ENCODE measurements at regions not wholly inside any gene's neighbourhood (a gene's known extent, or its start where the extent isn't known, plus 50 kb on each side); places are given as distances from the start of the nearest gene placed in this dataset.

DNA sequence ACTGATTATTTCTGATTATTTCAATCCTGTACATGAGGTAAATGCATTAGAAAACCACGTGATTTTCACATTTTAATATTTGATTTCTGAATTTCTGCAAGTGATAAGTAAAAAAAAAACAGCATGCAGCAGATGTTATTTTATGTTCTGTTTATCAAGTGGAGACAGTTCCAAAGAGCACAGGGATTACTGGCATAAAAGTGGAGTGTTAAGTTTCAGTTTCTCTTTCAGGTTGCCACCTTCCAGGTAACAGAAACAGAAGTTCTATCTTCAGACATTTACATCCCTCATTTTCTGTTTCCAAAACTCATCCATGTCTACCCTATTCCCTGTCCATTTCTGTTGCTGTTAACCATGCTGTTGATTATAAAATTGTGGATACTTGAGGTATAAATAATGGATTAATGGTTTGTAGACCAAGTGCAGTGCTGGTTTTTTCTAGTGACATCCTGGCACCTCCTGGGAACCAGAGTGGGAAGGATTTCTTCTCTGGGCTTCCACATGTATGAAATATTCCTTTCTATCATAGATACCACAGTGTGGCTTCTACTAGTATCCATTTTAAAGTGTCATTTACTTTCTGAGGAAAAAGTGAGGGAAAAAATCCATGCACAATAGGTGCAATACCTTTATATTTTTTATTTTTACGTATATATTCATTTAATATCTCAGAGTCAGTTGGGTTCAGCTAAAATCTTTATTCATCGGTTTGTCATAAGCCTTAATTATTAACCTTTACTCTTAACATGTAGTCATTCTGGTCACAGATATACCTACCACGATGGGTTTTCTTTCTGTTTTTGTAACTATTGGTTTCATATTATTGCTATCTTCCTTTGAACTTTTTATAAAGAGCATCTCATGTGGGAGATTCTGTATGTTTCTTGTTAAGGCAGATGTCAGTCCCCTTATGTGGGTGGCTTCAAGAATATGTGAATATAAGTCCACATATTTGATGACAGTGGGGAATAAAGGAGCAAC, 1010.0 kb downstream of the SQOR start:
- no peak for DNase-seq (ENCODE audit: low read depth)

DNA sequence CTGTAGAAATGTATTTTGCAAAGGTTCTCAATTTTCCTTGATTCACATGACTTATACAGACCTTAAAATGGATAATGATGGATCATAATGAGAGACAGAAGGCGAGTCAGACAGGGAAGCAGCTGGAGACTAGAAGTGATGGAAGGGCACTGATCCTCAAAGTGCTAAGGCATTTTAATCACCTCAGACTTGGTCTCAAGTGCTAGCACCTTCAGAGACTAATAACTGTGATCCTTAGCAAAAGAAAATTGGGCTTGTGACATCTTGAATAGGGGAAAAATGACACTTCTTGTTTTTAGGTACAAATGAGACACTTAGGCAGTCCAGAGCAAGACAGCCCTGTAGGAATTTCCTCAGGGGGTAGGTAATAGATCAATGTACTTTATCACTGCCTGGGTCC, 1011.7 kb downstream of the SQOR start:
- no peak for DNase-seq (ENCODE audit: low read depth)

DNA sequence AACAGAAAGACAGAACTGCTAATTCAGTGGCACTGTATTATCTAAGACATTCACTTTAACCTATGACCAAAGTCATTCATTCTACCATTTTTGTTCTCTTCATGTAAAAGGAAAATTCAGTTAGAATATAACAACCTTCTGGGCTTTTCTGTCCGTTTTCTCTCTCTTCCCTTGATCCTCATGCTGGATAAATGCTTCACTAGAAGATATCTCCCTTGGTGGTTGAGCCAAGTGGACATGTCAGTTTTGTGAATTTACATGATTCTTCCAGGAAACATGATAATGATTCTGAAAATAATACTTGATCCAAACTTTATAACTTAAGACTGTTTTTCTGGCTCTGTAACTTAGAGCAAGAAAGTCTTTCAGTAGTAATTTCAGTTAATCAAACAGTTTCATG, 1012.2 kb downstream of the SQOR start:
- no peak for DNase-seq (ENCODE audit: low read depth)

DNA sequence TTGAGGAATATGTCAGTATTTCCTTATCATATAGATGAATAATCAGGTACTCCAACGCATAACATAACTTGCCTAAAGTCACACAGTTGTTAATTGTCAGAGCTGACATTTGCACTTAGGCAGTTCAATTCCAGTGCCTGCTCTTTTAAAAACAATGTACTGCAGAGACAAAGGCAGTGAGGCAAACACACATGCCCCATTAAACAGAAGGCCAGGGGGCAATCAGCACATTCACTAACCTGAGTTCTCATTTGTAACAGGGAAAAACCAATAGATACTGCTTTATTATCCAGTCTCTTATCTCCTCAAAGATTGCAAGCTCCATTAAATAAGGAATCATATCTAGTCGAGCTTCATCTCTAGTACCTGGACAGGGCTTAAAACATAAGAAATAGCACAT, 1017.4 kb downstream of the SQOR start:
- DNase-seq (ENCODE audit: low read depth), result no peak

DNA sequence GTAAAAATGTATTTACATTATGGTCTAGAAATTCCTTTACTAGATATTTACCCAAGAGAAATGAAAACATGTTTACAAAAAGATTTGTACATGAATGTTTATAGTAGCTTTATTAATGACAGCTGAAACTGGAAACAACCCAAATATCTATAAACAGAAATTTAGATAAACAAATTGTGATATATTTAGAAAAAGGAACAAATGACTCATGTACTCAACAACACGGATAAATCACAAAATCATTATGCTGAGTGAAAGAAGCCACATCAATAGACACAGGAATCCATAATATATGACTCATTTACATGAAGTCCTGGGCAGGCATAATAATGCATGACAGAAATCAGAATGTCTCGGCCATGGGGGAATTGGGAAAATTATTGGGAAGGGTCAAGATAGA, 1020.2 kb downstream of the SQOR start:
- DNase-seq (ENCODE audit: low read depth), result no peak

DNA sequence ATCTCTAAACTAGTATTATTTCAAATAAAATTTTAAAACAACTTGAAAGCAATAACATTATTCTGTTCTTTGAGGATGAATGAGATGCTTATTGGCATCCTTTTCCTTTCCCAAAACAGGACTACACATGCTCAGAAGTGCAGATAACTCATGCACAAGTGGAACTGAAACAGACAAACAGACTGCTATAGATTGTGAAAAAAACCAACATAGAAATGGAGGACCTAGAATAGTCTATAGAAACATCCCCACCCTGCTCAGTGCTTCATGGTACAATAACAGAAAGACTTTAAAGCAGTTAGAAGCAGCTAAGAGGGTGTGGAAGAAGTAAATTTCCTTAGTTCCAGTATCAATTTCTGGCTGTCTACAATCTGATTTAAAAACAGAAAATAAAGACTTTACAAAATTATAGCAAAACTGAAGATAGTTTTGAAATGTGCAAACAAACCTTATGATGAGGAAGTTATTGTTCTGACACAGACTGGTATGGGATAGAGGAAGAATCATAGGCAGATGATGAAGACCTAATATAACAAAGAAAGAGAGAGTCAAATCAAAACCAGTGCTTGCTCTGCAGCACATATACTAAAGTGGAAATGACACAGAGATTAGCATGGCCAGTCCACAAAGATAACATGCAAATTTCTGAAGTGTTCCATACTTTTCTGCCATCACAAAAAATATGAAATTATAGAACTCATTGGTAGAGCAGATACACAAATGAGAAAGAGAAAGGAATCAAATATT, 1025.4 kb downstream of the SQOR start:
- no peak for DNase-seq (ENCODE audit: low read depth)

DNA sequence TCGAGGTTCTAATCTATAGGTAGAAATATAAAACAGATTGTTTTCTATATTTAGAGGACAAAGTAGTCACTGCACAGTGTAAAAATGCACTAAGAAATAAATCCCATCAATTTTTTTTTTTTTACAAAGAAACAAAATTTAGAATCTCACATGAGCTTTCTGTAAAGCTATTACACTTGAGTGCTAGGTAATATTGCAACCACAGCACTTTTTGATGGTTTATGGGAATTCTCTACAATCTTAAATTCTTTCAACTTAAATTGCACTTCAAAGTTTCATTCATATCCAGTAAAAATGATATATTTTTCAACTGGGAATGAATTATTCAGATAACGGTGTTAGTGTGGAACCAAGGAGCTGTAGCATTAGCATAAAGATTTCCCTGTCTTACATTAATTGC, 1035.4 kb downstream of the SQOR start:
- DNase-seq (ENCODE audit: low read depth), result no peak

DNA sequence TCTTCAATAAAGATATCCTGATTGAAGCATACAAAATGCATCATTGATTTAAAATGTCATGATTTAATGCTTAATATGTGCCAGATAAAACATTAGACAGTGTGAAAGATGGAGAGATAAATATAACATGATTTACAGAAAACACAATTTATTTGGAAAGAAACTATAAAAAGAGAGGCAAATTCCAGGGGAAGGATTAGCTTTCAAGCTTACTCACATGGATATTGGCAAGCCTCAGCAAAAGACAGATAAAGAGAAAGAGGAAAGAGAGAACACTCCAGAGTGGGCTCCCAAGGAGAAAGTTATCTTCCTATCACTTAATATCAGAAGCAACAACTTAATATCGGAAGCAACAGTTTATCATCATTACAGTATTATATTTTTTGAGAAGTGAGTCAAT, 1036.5 kb downstream of the SQOR start:
- DNase-seq (ENCODE audit: low read depth), result no peak

DNA sequence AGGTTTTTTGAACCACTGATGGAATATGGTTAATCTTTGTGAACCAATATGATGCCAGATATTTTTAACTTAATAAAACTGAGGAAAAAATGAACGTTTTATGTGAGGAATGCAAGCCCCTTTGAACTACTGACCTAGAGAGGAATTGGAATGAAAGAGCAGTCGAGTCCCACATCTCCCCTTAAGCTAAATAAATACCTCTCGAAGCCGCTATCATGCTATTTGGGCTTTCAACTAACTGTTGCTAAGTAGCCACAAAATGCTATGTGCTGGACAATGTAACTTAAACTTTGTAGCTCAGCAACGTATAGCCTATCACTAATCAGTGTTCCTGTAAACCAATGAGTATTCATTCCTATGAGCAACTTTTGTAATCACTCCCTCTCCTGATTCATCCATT, 1037.2 kb downstream of the SQOR start:
- no peak for DNase-seq (ENCODE audit: low read depth)

DNA sequence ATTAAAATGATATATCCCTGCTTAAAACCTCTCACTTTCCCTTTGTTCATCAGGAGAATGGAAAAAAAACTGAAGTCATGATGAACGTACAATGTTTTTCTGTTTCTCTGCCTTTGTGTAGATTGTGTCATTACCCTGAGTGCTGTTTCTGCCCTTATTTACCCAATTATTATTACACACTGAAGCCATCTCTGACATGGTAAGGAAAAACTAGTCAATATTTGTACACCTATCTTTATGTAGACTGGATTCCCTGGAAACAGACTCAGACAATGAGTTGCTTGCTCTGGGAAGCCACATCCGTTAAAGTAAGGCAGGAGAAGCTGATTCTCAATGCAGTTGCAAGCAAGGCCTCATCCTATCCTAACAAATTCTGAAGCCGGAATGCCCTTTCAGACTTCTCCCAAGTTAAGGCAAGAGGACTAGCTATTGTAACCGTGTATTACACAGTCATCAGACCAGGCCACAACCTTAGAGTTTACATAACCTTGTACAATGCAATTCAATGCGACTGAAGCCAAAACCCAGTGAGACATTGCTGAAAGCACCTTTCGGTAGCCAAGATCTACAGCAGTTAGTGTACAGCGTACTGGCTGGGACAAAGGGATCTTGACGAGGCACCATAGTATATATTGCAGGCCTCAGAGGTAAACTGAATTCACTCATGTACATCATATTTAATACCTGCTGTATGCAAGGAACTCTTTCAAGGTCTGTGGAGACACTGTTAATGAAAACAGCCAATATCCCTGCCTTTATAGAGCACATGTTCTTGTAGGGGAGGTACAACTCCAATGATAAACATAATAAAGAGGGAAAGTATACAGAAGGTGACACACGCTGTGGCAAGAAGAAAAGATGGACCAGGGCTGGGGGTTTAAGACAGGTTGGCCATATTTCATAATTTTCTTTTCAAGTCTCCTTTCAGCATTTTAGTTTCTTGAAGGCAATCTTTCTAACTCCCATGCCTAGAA, 1040.8 kb upstream of the SEMA6D start:
- DNase-seq (ENCODE audit: low read depth), result no peak

DNA sequence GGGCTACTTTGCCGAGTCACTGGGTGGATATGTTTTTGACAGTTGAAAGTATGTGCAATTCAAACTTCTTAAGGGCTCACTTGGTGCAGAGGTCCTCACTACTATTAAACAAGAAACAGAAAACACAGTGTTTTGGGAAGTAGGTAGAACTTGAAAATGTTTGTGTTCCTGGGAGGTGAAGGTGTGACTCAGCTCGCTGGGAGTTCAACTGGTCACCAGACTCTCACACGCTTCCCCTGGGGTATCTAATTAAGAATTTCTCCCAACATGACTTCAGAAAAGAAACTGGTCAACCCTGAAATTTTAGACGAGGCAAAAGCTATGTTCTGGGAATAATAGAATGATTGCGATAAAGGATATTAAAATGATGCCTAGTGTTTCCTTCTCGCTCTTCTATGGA, 1039.8 kb upstream of the SEMA6D start:
- no peak for DNase-seq (ENCODE audit: low read depth)

DNA sequence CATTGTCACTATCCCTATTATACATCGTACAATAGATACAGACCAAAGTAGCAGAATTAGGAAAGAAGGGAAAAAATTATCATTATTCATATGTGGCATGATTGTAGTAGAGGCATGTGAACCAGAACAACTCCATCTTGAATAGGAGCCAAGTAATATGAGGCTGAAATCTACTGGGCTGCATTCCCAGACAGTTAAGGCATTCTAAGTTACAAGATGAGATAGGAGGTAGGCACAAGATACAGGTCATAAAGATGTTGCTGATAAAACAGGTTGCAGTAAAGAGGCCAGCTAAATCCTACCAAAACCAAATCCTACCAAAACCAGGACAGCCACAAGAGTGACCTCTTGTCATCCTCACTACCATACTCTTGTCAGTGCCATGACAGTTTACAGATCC, 1035.4 kb upstream of the SEMA6D start:
- no peak for DNase-seq (ENCODE audit: low read depth)

DNA sequence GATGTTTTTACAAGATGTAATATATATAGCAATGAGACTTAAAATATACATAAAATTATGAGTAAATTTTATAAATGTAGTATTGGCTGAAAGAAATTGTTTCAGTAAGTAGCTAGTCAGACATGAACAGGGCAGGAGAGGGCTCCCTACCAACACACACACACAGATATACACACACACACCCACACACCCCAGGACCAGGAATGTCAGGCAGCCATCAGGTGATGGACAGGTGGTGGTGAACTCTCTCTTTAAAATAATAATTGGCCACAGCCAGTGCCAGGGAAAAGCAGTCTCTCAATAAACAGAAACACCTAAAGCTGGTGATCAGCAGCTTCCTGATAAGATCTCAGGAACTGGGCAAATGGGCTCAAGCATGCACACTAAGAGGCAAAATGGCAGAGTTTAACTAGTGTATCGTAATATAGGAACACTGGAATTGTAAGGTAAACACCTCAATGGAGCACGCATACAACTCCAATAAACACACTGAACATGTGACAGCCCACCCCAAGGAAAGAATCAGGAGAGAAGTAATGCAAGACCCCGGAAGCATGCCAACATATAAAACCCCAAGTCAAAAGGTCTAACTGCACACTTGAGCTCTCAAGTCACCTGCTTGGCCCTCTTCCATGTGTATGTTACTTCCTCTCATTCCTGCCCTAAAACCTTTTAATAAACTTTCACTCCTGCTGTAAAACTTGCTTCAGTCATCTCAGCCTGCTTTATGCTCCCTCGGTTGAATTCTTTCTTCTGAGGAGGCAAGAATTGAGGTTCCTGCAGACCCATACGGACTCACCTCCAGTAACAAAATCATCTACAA, 1034.1 kb upstream of the SEMA6D start:
- DNase-seq (ENCODE audit: low read depth), result no peak

DNA sequence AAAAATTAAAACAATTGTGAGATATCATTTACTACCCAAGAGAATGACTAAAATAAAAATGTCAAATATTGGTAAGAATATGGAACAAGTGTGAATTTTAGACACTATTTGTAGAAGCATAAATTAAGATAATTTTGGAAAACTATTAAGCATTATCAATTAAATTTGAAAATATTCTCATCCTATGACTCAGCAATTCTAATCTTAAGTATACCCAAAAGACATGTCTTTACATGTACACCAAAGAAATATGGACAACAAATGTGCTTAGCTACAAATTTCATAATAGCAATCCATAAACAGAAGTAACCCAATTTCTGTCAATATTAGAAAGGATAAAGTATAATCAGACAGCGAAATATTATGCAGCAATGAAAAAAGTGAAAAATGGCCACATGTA, 1032.2 kb upstream of the SEMA6D start:
- DNase-seq (ENCODE audit: low read depth), result no peak

DNA sequence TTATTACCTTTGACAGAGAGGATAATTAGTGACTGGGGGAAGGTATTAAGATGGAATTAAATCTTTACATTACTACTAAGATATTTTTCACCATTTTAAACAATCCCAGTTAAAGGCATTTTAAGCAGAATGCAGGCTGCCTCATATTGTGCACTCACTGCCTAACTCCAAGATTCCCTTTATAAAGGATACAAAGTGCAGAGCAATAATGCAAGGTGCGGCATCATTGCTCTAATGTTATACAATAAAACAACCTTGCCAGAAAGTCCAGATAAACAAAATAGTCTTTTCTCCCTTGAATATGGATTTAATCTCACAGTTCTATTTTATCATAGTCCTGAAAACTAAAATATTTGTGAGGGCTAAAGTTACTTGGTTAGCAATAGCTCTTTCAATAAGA, 1031.6 kb upstream of the SEMA6D start:
- no peak for DNase-seq (ENCODE audit: low read depth)

DNA sequence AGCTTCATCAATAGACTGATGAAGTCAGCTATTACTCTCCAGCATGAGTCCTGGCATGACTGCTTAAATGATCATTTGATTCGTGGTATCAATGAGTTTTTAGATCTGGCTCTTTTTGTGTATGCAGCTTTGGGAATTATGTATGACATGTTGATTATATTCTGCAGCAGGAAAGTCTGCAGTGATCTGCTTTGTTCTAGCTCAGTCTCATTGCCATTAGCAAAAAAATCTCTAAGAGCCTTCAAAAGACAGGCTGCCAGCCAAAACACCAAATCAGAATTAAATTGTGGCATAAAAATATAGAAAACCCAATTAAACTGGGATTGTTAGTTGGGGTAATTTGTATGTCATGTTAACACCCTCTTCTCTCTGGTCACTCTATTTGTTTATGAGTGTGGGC, 1021.0 kb upstream of the SEMA6D start:
- DNase-seq (ENCODE audit: low read depth), result no peak

DNA sequence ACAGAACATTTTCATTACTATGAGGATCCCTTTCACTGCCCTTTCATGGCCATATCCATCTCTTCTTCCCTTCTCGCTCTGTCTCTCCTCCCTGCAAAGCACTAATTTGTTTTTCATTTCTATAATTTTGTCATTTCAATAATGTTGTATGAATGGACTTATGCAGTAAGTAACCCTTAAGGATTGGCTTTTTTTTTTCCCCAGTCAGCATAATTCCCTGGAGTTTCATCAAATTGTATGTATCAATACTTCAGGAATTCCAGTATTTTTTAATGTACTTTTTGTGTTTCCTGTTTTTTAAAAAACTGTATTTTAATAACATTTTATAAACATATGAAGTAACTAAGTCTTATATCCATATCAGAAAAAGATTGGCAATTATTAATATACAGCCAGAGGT, 1016.0 kb upstream of the SEMA6D start:
- DNase-seq (ENCODE audit: low read depth), result no peak

DNA sequence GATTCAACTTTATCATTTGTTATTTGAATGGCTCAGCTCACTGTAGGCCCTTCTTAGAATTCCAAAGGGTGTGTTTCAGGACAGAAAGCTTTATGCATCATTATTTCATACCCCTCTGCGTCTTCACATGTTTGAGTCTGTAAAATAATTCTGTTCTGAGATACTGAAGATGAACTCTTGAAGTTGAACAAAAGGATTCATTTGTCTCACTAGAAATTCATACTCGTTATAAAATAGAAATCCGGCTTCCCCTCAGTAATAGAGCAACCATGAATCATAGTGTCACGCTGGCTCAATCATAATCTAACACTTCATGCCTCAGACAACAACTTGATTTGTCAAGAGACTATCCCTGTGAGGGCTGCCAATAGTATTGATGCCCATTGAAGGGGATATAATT, 1015.4 kb upstream of the SEMA6D start:
- DNase-seq (ENCODE audit: low read depth), result no peak

DNA sequence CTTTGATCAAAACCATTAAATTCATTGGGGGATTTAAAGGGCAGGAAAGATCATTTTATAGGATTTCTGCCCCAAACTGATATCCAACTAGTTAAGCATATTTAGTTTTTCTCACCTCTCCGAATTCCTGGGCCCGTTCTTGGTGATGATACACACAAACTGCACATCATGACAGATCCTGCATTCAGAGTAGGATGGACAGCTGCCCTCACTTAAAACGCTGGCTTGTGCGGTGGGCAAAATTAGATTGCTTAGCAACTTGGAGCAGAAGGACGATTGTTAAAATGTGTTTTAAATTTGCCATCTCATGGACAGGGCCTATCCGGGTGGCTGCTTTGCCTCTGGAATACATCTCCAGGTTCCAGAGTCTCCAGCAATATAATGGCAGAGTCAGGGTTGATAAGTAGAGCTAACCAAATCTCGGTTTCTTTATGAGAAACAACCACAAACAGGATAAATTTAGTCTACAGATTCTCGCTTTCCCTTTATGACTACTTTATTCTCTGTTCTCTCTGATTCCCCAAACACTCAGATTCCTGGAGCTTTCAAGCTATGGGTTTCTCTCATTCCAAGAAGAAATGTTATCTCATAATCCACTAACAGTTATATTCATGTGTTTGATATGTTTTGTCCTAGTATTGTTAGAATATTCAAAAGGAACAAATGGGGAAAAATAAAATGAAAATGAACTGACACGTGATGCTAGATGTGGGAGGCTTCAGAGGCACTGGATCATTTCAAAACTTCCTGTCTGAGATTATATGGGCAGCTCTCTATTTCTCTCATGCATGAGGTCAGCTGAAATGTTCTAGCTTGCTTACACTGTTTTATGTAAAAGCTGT, 1014.1 kb upstream of the SEMA6D start:
- DNase-seq (ENCODE audit: low read depth), result no peak

All from RPMI7951 (cell line).